Liver (tissue), 8 donors: ENCODE measurements at regions not wholly inside any gene's neighbourhood (a gene's known extent, or its start where the extent isn't known, plus 50 kb on each side); places are given as distances from the start of the nearest gene placed in this dataset.

Experiments
- DNase-seq: peaks from one replicate; pipeline ENCODE4 v3.0.0-alpha.2; 2017; ENCODE audit warnings: low spot score
- H3K27ac ChIP-seq, 2 donors: one replicate each; pipeline ENCODE4 v1.7.0; 2013; ENCODE audit warnings: inconsistent platforms in 2 of 2, low read length in 2 of 2, control low read depth in 1 of 2, low read depth in 1 of 2, mild to moderate bottlenecking in 1 of 2
- H3K27me3 ChIP-seq, 4 donors: one replicate each; pipeline versions ENCODE4 v1.6.1 to v1.7.0; 2013; ENCODE audit warnings: low read length in 3 of 4, inconsistent platforms in 1 of 4, mild to moderate bottlenecking in 1 of 4, moderate library complexity in 1 of 4; ENCODE audit not compliant: control insufficient read depth in 4 of 4, insufficient read depth in 4 of 4
- H3K36me3 ChIP-seq, 4 donors: one replicate each; pipeline versions ENCODE4 v1.6.1 to v1.7.0; 2013; ENCODE audit warnings: low read length in 3 of 4, mild to moderate bottlenecking in 3 of 4, low read depth in 1 of 4, moderate library complexity in 1 of 4; ENCODE audit not compliant: control insufficient read depth in 4 of 4, insufficient read depth in 3 of 4
- H3K4me1 ChIP-seq, 4 donors: one replicate each; pipeline versions ENCODE4 v1.6.1 to v1.7.0; 2013; ENCODE audit warnings: low read length in 3 of 4, mild to moderate bottlenecking in 3 of 4, moderate library complexity in 1 of 4; ENCODE audit not compliant: control insufficient read depth in 4 of 4, insufficient read depth in 4 of 4
- H3K4me3 ChIP-seq, 3 donors: one replicate each; pipeline versions ENCODE4 v1.6.1 to v1.7.0; 2013; ENCODE audit warnings: low read length in 3 of 3, control low read depth in 1 of 3, low read depth in 1 of 3, mild to moderate bottlenecking in 1 of 3
- H3K9ac ChIP-seq, 2 donors: one replicate each; pipeline ENCODE4 v1.7.0; 2013; ENCODE audit warnings: low read length in 2 of 2, mild to moderate bottlenecking in 2 of 2, moderate library complexity in 2 of 2, control low read depth in 1 of 2, low read depth in 1 of 2
- H3K9me3 ChIP-seq, 4 donors: one replicate each; pipeline versions ENCODE4 v1.6.1 to v1.7.0; 2013; ENCODE audit warnings: low read length in 3 of 4; ENCODE audit not compliant: control insufficient read depth in 4 of 4
- CTCF ChIP-seq: fragments of 150-350 bp; IDR thresholded peaks from 2 replicates; pipeline ENCODE4 v1.5.1; 2017; ENCODE audit warnings: improper control_type of control experiment, low read depth, low read length; ENCODE audit not compliant: missing input control
- EGR1 ChIP-seq, 2 donors: IDR thresholded peaks; 2 replicates each; pipeline ENCODE4 v1.6.1; 2016 to 2018; ENCODE audit warnings: antibody characterized with exemption in 2 of 2, low read depth in 2 of 2
- FOXA1 ChIP-seq: IDR thresholded peaks from 2 replicates; pipeline ENCODE4 v1.6.1; 2016; ENCODE audit warnings: antibody characterized with exemption
- GABPA ChIP-seq, 2 donors: IDR thresholded peaks in 1 of 2; conservative IDR thresholded peaks in 1 of 2; 2 replicates each; pipeline ENCODE4 v1.6.1; 2016; ENCODE audit warnings: antibody characterized with exemption in 2 of 2, mild to moderate bottlenecking in 1 of 2, moderate library complexity in 1 of 2
- HNF4A ChIP-seq, 2 donors: conservative IDR thresholded peaks; 2 replicates each; pipeline ENCODE4 v1.6.1; 2016; ENCODE audit warnings: antibody characterized with exemption in 2 of 2, mild to moderate bottlenecking in 2 of 2
- JUND ChIP-seq, 2 donors: IDR thresholded peaks; 2 replicates each; pipeline ENCODE4 v1.6.1; 2016; ENCODE audit warnings: antibody characterized with exemption in 2 of 2
- MAX ChIP-seq: IDR thresholded peaks from 2 replicates; pipeline ENCODE4 v1.6.1; 2016; ENCODE audit warnings: antibody characterized with exemption
- NR2F2 ChIP-seq: IDR thresholded peaks from 2 replicates; pipeline ENCODE4 v1.6.1; 2016; ENCODE audit warnings: antibody characterized with exemption
- RAD21 ChIP-seq, 2 donors: IDR thresholded peaks; 2 replicates each; pipeline ENCODE4 v1.6.1; 2016; ENCODE audit warnings: antibody characterized with exemption in 2 of 2, mild to moderate bottlenecking in 2 of 2
- RXRA ChIP-seq, 2 donors: IDR thresholded peaks; 2 replicates each; pipeline ENCODE4 v1.6.1; 2017 to 2018; ENCODE audit warnings: antibody characterized with exemption in 2 of 2, mild to moderate bottlenecking in 1 of 2
- SP1 ChIP-seq: IDR thresholded peaks from 2 replicates; pipeline ENCODE4 v1.6.1; 2018; ENCODE audit warnings: antibody characterized with exemption, mild to moderate bottlenecking
- TAF1 ChIP-seq: conservative IDR thresholded peaks from 2 replicates; pipeline ENCODE4 v1.6.1; 2016; ENCODE audit warnings: antibody characterized with exemption, mild to moderate bottlenecking
- YY1 ChIP-seq: IDR thresholded peaks from 2 replicates; pipeline ENCODE4 v1.6.1; 2016; ENCODE audit warnings: antibody characterized with exemption, mild to moderate bottlenecking
- ZBTB33 ChIP-seq: IDR thresholded peaks from 2 replicates; pipeline ENCODE4 v1.6.1; 2016; ENCODE audit warnings: antibody characterized with exemption
- WGBS: extraction: QIAGEN DNeasy Blood & Tissue Kit; methylation state at CpG from one replicate; pipeline ENCODE4 v1.1.7; 2013; 5-methylcytosine and 5-hydroxymethylcytosine counted together
- donor health status: healthy.
- donor health status: healthy.
- donor health status: healthy.
- donor health status: healthy.
- donor health status: healthy.

GRCh38 chr16:85553436-85554113 lies 59.5 kb upstream of the GSE1 start:
- Histone ChIP-seq H3K27ac (peak overlapping the region; percentile 97 to 99), H3K9ac (peak overlapping the region; percentile 54 to 75), H3K27me3 (no peaks in the 10 kb centered on the region), H3K9me3 (no peaks in the 10 kb centered on the region), H3K36me3 (no peaks in the 10 kb centered on the region), H3K4me1 (peaks cover 5 to 29% (median 21%) of the 10 kb centered on the region in 4 donors), H3K4me3 (peak overlapping the region; percentile 33 to 95 (median 79))
- under 1% methylated on average over 57 of the region's 57 CpGs for whole genome bisulfite sequencing
- DNase-seq, result peak; percentile 75
- TF ChIP-seq SP1 (peak; percentile 4), CTCF (peak; percentile 11), NR2F2 (peak; percentile 75), ZBTB33 (no peak), RXRA (IDR thresholded peaks at IDR 0.05) (peak; percentile 32 to 40), EGR1 (IDR thresholded peaks at IDR 0.05; ENCODE audit: low read depth in 2 of 2) (no peak), FOXA1 (no peak), RAD21 (IDR thresholded peaks at IDR 0.05) (peak in 1 of 2 donors; percentile 22), YY1 (peak; percentile 14), TAF1 (no peak), HNF4A (conservative IDR thresholded peaks at IDR 0.05) (peak; percentile 43 to 47), JUND (IDR thresholded peaks at IDR 0.05) (no peak)

- WGBS, result under 1% methylated on average over 49 of the region's 49 CpGs
- Histone ChIP-seq H3K4me1 (peaks cover 11 to 36% (median 29%) of the 10 kb centered on the region in 4 donors), H3K9ac (peak overlapping the region; percentile 54 to 96), H3K36me3 (no peaks in the 10 kb centered on the region), H3K4me3 (peak overlapping the region; percentile 53 to 95 (median 79)), H3K9me3 (no peaks in the 10 kb centered on the region), H3K27me3 (no peaks in the 10 kb centered on the region), H3K27ac (peak overlapping the region; percentile 97 to 99)
- peak in 1 of 2 donors; percentile 9 for TF ChIP-seq RAD21 (IDR thresholded peaks at IDR 0.05)
- TF ChIP-seq MAX, result peak; percentile 69
- TF ChIP-seq ZBTB33, result no peak
- TF ChIP-seq RXRA (IDR thresholded peaks at IDR 0.05), result peak in 1 of 2 donors; percentile 2
- TF ChIP-seq NR2F2, result no peak
- peak in 1 of 2 donors; percentile 8 for TF ChIP-seq EGR1 (IDR thresholded peaks at IDR 0.05; ENCODE audit: low read depth in 2 of 2)
- peak in 1 of 2 donors; percentile 71 for TF ChIP-seq GABPA (IDR thresholded peaks at IDR 0.05 in 1 of 2, conservative IDR thresholded peaks at IDR 0.05 in 1 of 2)
- TF ChIP-seq YY1, result no peak
- peak; percentile 3 for TF ChIP-seq SP1
- TF ChIP-seq JUND (IDR thresholded peaks at IDR 0.05), result no peak
- peak; percentile 73 for DNase-seq
Measured at GRCh38 chr16:85554114-85554888, 58.8 kb upstream of the GSE1 start.
